ENCODE measurements at regions not wholly inside any gene's neighbourhood (a gene's known extent, or its start where the extent isn't known, plus 50 kb on each side); places are given as distances from the start of the nearest gene placed in this dataset.

- Histone ChIP-seq H3K27ac (ENCODE audit: extremely low read depth, low read depth, low read length) (no peak overlapping the region), H3K36me3 (ENCODE audit: control insufficient read depth in 2 of 2, insufficient read depth in 1 of 2, low read length in 2 of 2) (no peaks in the 10 kb centered on the region), H3K9me3 (ENCODE audit: control insufficient read depth, insufficient read depth, low read depth, low read length) (no peaks in the 10 kb centered on the region), H3K4me3 (ENCODE audit: low read depth, low read length) (no peak overlapping the region), H3K4me1 (ENCODE audit: control insufficient read depth, insufficient read depth, low read length) (no peaks in the 10 kb centered on the region)
- POLR2A ChIA-PET: no interaction called here
- TF ChIP-seq RBAK (tag by site-specific recombination; IDR thresholded peaks at IDR 0.05) (no peak), PBX3 (CRISPR knock-in tag; IDR thresholded peaks at IDR 0.05) (no peak), ZNF792 (tag by site-specific recombination; IDR thresholded peaks at IDR 0.05) (no peak), YY2 (tag by site-specific recombination; IDR thresholded peaks at IDR 0.05) (no peak), ZNF623 (tag by site-specific recombination; IDR thresholded peaks at IDR 0.05) (no peak), WT1 (tag by site-specific recombination; IDR thresholded peaks at IDR 0.05) (no peak), PRDM4 (tag by site-specific recombination; IDR thresholded peaks at IDR 0.05) (no peak), ZFP37 (tag by site-specific recombination; IDR thresholded peaks at IDR 0.05) (no peak)
- CTCF ChIA-PET: no interaction called here
Measured at GRCh38 chr5:20655211-20655610, 667.2 kb upstream of the CDH18 start.

GRCh38 chr5:20654746-20655145, 666.7 kb upstream of the CDH18 start:
- no peak overlapping the region for H3K4me3 ChIP-seq (ENCODE audit: low read depth, low read length)
- no peak overlapping the region for H3K27ac ChIP-seq (ENCODE audit: extremely low read depth, low read depth, low read length)
- ChIA-PET CTCF (no interaction called here), POLR2A (no interaction called here)
- no peaks in the 10 kb centered on the region for H3K9me3 ChIP-seq (ENCODE audit: control insufficient read depth, insufficient read depth, low read depth, low read length)
- H3K4me1 ChIP-seq (ENCODE audit: control insufficient read depth, insufficient read depth, low read length): no peaks in the 10 kb centered on the region
- no peak for TF ChIP-seq IKZF3 (tag by site-specific recombination; IDR thresholded peaks at IDR 0.05)
- H3K36me3 ChIP-seq (ENCODE audit: control insufficient read depth in 2 of 2, insufficient read depth in 1 of 2, low read length in 2 of 2): no peaks in the 10 kb centered on the region

- CTCF ChIA-PET: no interaction called here
Measured at GRCh38 chr5:20654033-20654432, 666.0 kb upstream of the CDH18 start.

More at GRCh38 chr5:20654033-20654432, 666.0 kb upstream of the CDH18 start:
- H3K27ac ChIP-seq (ENCODE audit: extremely low read depth, low read depth, low read length): no peak overlapping the region
- no peaks in the 10 kb centered on the region for H3K9me3 ChIP-seq (ENCODE audit: control insufficient read depth, insufficient read depth, low read depth, low read length)
- H3K4me1 ChIP-seq (ENCODE audit: control insufficient read depth, insufficient read depth, low read length): no peaks in the 10 kb centered on the region
- H3K36me3 ChIP-seq (ENCODE audit: control insufficient read depth in 2 of 2, insufficient read depth in 1 of 2, low read length in 2 of 2): no peaks in the 10 kb centered on the region
- TF ChIP-seq ZNF692 (tag by site-specific recombination; IDR thresholded peaks at IDR 0.05): no peak
- TF ChIP-seq ZNF777 (tag by site-specific recombination; IDR thresholded peaks at IDR 0.05; ENCODE audit: borderline replicate concordance): no peak
- no peak for TF ChIP-seq SETDB1 (IDR thresholded peaks at IDR 0.05; ENCODE audit: insufficient read length, low read length)
- no peak for TF ChIP-seq ZBTB26 (tag by site-specific recombination; optimal IDR thresholded peaks at IDR 0.05)
- TF ChIP-seq ZNF560 (tag by site-specific recombination; IDR thresholded peaks at IDR 0.05; ENCODE audit: borderline replicate concordance): no peak
- no peak for TF ChIP-seq ZNF221 (tag by site-specific recombination; IDR thresholded peaks at IDR 0.05; ENCODE audit: borderline replicate concordance)
- TF ChIP-seq ZNF174 (tag by site-specific recombination; IDR thresholded peaks at IDR 0.05): no peak
- no peak for TF ChIP-seq ZNF701 (tag by site-specific recombination; IDR thresholded peaks at IDR 0.05)
- no peak overlapping the region for H3K4me3 ChIP-seq (ENCODE audit: low read depth, low read length)
- POLR2A ChIA-PET: no interaction called here
